ENCODE measurements at regions not wholly inside any gene's neighbourhood (a gene's known extent, or its start where the extent isn't known, plus 50 kb on each side); places are given as distances from the start of the nearest gene placed in this dataset.
"Not testable (repeated sequence)": the region's sequence is repeated elsewhere in the genome, so short reads cannot be mapped to it uniquely, and the experiment has no call there.

DNA sequence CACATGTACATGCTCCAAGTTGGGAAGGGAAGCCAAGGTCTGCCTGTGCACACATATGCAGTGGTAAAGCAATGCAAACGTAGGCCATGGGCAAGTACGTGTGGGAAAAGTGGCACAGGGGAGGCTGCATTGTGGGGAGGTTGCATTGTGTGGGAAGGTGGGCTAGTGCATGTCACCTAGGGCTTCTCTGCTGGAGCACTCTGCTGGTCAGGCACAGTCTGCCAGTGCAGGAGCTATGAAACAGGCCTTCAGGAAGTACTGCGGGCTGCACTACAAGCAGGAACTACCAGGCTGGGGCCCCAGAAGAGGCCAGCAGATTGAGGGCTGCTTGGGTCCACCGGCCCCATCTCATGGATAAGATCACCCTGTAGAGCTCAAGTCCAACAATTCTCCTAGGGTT is 1694.6 kb upstream of the CDH6 start:
- no peak for DNase-seq (ENCODE audit: low read depth in 2 of 2)

DNA sequence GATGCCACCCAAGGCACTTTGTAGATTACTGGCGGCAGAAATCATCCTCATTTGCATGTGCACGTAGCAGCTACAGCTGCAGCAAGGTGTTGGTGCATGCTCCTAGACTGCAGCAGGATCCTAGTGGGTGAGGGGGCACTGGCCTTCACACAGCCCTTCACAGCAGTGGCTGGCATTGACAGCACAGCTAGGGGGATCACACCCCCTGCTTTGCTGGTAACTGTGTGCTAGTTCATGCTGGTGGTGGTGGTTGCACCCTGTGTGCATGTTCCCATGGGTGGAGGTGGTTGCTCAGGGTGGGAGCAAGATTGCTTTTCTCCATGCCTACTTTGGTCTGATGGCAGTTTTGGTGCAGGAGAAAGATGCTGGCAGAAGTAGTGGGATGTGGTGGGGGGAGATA is 1695.1 kb upstream of the CDH6 start:
- DNase-seq (ENCODE audit: low read depth in 2 of 2): no peak

DNA sequence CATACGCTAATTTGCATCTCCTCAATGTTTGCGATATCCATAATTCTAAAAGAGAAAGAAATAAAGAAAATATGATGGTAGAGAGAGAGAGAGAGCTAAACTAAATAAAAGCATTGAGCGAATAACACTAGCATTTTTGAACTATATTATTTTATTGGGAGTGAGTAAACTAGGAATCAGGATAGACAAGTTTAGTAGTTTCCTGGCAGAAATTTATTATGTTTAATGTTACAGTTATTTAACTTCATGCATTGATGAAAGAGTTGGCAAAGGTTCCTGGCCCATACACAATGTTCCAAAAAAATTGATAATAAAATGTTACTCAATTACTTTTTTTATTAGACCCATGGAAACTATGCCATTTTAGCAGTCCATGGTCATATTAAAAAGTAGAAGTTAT is 1708.2 kb upstream of the CDH6 start:
- no peak for DNase-seq (ENCODE audit: low read depth in 2 of 2)

DNA sequence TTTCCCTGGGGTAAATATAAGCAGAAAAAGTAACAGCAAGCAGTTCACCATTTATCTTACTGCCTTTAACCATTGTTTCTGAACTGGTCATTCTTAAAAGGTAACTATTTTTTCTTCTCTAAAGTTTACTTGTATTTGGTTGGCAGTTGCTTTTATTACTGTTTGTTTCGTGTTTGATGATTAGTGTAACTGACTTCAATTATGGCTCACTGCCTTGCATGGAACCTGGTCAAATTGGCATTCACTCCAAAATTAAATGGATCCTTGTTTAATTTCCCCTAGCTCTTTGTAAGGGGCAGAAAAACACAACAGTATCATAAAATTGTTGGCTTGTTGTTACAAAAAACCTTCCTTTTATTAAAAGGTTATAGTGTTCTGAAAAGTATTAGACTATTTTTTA is 1723.9 kb upstream of the CDH6 start:
- DNase-seq (ENCODE audit: low read depth in 2 of 2): no peak

DNA sequence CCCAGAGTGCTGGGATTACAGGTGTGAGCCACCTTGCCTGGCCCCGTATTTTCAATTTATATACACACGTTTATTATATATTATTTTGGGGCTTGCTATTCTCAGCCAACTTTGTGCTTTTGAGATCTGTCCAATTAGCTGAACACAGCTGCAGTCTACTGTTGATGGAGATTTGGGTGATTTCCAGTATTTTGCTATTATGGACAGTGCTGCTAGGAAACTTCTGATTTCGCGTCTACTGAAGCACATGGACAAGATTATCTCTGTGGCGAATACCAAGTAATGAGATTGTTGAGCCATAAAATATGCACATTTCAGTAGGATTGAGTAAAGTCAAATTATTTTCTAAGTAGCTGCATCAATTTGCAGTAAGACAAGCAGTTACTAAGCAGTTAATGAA is 1731.2 kb upstream of the CDH6 start:
- no peak for DNase-seq (ENCODE audit: low read depth in 2 of 2)

DNA sequence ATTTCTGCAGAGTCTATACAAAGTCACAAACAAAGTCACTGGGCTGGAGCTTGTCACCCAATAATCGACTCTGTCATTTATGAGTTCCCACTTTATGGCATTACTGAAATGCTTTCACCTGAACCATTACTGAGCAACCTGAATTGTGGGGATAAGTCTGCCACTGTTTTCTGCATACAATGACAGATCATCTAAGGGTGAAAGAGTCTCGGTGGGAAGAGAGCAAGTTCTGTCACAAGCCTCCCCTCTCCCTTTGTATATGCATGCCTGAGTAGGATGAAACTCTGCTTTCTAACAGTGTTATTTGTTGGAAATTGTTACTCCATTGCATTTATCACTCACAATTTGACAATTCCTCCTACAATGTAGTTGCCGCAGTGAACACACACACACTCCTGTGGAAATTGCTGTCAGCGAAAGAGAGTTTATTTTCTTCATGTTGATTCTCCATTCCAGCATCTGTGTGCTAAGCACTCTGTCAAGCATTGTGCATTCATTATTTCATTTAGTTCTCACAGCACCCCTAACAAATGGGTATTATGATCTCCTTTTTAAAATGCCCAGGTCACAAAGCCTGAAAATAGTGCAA is 1732.4 kb upstream of the CDH6 start:
- no peak for DNase-seq (ENCODE audit: low read depth in 2 of 2)

DNA sequence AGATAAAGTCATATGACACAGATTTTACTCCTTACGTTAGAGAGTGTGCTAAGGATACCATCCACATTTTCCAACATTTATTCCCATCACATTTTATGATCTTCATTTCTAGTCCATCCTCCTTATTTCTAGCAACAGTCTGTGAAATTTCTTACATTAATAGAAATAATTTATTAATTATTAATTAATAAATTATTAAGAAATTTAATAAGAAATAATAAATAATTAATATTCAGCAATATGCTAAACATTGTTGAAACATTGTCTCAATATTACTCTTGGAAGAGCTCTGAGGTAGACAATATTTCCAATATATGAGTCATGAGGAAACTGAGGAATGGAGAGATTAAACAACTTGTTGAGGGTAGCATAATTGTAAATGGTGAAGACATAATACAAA is 1742.5 kb upstream of the CDH6 start:
- not testable (repeated sequence) for DNase-seq (ENCODE audit: low read depth in 2 of 2)

DNA sequence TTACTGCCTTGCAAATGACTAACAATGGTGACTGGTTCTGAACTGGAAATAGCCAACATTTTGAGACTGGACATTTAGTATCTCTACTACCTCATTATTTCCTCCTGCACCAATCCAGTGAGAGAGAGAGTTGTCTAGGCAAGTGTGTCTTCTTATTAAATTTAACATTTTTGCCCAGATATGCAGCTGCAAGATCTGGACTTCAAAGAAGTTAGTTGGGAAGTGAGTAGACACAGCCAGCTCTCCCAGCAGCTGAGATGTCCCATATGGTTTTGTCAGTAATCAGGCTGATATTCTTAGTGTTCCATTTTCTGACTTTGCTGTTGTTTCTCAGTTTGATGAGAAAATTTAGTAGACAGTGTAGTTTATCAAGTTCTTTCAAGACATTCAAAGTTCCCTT is 1778.8 kb upstream of the CDH6 start:
- no peak for DNase-seq (ENCODE audit: low read depth in 2 of 2)

GRCh38 chr5:29412979-29413378 is 1780.5 kb upstream of the CDH6 start:
- no peak for DNase-seq (ENCODE audit: low read depth in 2 of 2)

DNA sequence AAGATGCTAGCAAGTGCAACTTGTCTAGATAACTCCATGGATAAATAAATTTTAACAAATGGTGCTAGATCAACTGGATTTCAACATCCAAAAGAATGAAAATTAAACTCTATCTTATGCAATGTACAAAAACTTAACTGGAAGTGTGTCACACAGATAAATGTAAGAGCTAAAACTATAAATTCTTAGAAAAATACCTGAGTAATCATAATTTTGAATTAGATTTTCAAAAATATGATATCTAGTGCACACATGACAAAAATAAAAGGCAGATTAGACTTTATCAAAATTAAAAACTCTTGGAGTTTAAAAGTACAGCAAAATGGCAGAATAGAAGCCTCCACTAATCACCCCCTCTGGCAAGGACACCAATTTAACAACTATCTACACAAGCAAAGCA is 1791.2 kb upstream of the CDH6 start:
- no peak for DNase-seq (ENCODE audit: low read depth in 2 of 2)

- DNase-seq (ENCODE audit: low read depth in 2 of 2): no peak
Measured at GRCh38 chr5:29389993-29390392, 1803.5 kb upstream of the CDH6 start.

DNA sequence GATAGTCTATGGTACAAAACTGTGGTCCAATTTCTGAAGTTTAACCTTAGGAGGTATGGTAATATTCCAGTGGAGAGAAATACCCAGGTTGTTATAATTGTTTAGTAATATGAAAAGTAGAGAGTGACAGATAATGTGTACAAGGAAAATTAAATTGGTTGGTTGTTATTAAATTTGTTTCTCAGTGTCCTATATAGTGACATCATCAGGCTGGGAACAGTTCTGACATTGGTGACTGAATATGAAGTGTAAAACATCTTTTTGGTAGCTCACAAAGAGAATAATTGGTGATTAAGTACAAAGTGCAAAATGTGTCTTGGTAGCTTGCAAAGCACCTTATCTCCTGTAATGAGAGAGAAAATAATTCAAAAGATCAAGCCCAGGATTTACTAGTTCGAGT is 1806.1 kb upstream of the CDH6 start:
- DNase-seq (ENCODE audit: low read depth in 2 of 2): no peak

GRCh38 chr5:29382780-29383179 is 1810.7 kb upstream of the CDH6 start:
- no peak for DNase-seq (ENCODE audit: low read depth in 2 of 2)

DNA sequence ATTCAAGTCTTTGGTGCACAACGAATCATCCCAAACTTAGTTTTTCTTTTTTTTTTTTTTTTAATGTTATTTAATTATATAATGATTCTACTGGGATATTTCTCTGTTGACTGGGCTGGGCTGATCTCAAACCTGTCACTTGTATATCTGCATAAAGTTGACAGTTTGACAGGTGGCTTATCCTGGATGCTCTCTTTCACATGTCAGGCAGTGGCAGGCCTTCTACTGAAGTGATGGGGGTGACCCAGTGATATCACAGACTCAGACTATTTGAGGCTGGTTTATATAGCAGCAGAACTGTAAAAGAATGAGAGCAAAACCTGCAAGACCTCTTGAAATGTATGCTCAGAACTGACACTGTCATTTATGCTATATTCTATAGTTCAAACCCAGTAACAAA is 1813.5 kb upstream of the CDH6 start:
- DNase-seq (ENCODE audit: low read depth in 2 of 2): no peak

GRCh38 chr5:29379619-29380018 is 1813.9 kb upstream of the CDH6 start:
- no peak for DNase-seq (ENCODE audit: low read depth in 2 of 2)

DNA sequence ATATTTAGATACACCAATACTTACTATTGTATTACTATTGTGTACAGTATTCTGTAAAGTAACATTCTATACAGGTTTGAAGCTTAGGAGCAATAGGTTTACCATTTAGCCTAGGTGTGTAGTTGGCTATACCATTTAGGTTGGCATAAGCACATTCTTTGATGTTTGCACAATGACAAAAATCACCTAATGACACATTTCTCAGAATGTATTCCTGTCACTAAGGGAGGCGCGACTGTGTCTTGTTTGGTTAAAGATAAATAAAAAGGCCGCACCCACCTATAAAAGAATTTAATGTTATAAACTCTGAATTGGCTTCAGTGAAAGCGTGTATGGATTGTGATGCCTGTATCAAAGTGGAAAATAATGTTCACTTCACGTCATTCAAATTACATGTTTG is 1815.4 kb upstream of the CDH6 start:
- DNase-seq (ENCODE audit: low read depth in 2 of 2): no peak

DNA sequence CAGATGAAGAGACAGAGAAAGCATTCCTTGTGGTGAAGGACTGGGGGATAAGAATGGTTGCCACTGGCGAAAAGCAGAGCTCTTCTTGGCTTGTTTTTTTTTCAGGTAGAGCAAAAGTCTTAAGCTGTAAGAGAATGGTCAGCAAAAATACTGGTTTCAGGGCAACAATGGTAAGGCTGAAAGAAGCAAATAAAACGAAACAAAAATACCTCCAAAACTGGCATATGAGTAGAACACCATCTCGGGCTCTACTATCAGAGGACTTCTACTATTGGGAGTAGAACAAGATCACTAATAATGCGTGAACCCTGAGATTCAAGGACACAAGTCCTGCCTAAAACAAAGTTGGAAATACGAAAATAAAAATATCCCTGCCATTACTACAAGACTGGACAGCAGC is 1823.2 kb upstream of the CDH6 start:
- no peak for DNase-seq (ENCODE audit: low read depth in 2 of 2)

GRCh38 chr5:29367176-29367833 is 1826.2 kb upstream of the CDH6 start:
- DNase-seq (ENCODE audit: low read depth in 2 of 2): no peak

- no peak for DNase-seq (ENCODE audit: low read depth in 2 of 2)
Measured at GRCh38 chr5:29351170-29351569, 1842.3 kb upstream of the CDH6 start.

DNA sequence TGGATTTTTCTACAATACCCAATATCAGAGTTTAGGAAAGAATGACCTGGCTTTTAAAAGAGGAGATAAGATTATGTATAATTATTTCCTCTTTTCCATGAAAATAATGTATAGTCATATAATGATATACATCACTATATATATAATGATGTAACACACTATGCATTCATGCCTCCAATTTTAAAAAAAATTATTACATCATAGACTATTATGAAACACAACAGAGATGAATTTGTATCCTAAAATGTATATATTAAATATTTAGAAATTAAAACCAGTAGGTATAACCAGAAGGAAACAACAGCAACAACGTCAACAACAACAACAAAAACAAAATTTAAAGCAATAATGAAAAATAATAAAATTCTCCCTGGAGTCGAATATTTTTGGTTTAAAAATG is 1856.5 kb upstream of the CDH6 start:
- DNase-seq (ENCODE audit: low read depth in 2 of 2): no peak

GRCh38 chr5:29321591-29321990 is 1871.9 kb upstream of the CDH6 start:
- DNase-seq (ENCODE audit: low read depth in 2 of 2): no peak

- no peak for DNase-seq (ENCODE audit: low read depth in 2 of 2)
Measured at GRCh38 chr5:29309359-29309758, 1884.1 kb upstream of the CDH6 start.

GRCh38 chr5:29307478-29307877 is 1886.0 kb upstream of the CDH6 start:
- no peak for DNase-seq (ENCODE audit: low read depth in 2 of 2)

- no peak for DNase-seq (ENCODE audit: low read depth in 2 of 2)
Measured at GRCh38 chr5:29304545-29304944, 1888.9 kb upstream of the CDH6 start.
